AG04449 (cell line): ENCODE measurements at regions not wholly inside any gene's neighbourhood (a gene's known extent, or its start where the extent isn't known, plus 50 kb on each side); places are given as distances from the start of the nearest gene placed in this dataset.
"Not testable (repeated sequence)": the region's sequence is repeated elsewhere in the genome, so short reads cannot be mapped to it uniquely, and the experiment has no call there.

Experiments
- CTCF ChIA-PET: fragments of 350-600 bp; formaldehyde crosslinking; extraction: SDS; loops from one replicate; lab custom pipeline; 2021; ENCODE audit warnings: antibody characterized with exemption; lab: Yijun Ruan, JAX
- POLR2A ChIA-PET: fragments of 400-600, 350-600 bp; formaldehyde crosslinking; extraction: SDS; loops from one replicate; lab custom pipeline; 2020; ENCODE audit warnings: antibody characterized with exemption, inconsistent platforms; lab: Yijun Ruan, JAX
- DNase-seq: peaks from one replicate; pipeline ENCODE4 v3.0.0-alpha.2; 2010; ENCODE audit warnings: low read depth, low spot score
- H3K4me3 ChIP-seq: 2 replicates; pipeline ENCODE4 v1.5.1; 2011; ENCODE audit warnings: low read depth, mild to moderate bottlenecking, control low read depth, low read length
- CTCF ChIP-seq: IDR thresholded peaks from one replicate; pipeline ENCODE4 v1.5.1; 2011; ENCODE audit warnings: mild to moderate bottlenecking, moderate library complexity, low read length, control low read depth, inconsistent platforms; ENCODE audit not compliant: insufficient read depth; ENCODE audit errors: missing control alignments

GRCh38 chr13:88707646-88708045, 1036.5 kb downstream of the SLITRK5 start:
- TF ChIP-seq CTCF, result no peak
- no peak overlapping the region for H3K4me3 ChIP-seq
- no peak for DNase-seq
- ChIA-PET CTCF (no interaction called here), POLR2A (no interaction called here)

GRCh38 chr13:88717946-88718345, 1046.8 kb downstream of the SLITRK5 start:
- no peak overlapping the region for H3K4me3 ChIP-seq
- ChIA-PET POLR2A (no interaction called here), CTCF (no interaction called here)
- TF ChIP-seq CTCF, result no peak
- DNase-seq, result no peak

- TF ChIP-seq CTCF, result no peak
- POLR2A ChIA-PET, result no interaction called here
- no peak overlapping the region for H3K4me3 ChIP-seq
- CTCF ChIA-PET, result no interaction called here
- no peak for DNase-seq
Measured at GRCh38 chr13:88718781-88719180, 1047.6 kb downstream of the SLITRK5 start.

- no peak overlapping the region for H3K4me3 ChIP-seq
- DNase-seq, result no peak
- no peak for TF ChIP-seq CTCF
- CTCF ChIA-PET, result no interaction called here
- POLR2A ChIA-PET, result no interaction called here
Measured at GRCh38 chr13:88726075-88726474, 1054.9 kb downstream of the SLITRK5 start.

GRCh38 chr13:88727236-88727635, 1056.1 kb downstream of the SLITRK5 start:
- CTCF ChIA-PET, POLR2A ChIA-PET, H3K4me3 ChIP-seq, DNase-seq: not testable (repeated sequence)

GRCh38 chr13:88729605-88730004, 1058.4 kb downstream of the SLITRK5 start:
- H3K4me3 ChIP-seq, result no peak overlapping the region
- ChIA-PET CTCF (no interaction called here), POLR2A (no interaction called here)
- TF ChIP-seq CTCF, result no peak
- DNase-seq, result no peak

- ChIA-PET POLR2A (no interaction called here), CTCF (no interaction called here)
- no peak for DNase-seq
- H3K4me3 ChIP-seq, result no peak overlapping the region
- no peak for TF ChIP-seq CTCF
Measured at GRCh38 chr13:88736026-88736425, 1064.9 kb downstream of the SLITRK5 start.
